Fibroblast of gingiva (primary cell): ENCODE measurements at regions not wholly inside any gene's neighbourhood (a gene's known extent, or its start where the extent isn't known, plus 50 kb on each side); places are given as distances from the start of the nearest gene placed in this dataset.
A peak's percentile ranks its signal among the peaks of the same experiment; 100 is the strongest.
"Not testable (repeated sequence)": the region's sequence is repeated elsewhere in the genome, so short reads cannot be mapped to it uniquely, and the experiment has no call there.

ENCODE experiments used
- DNase-seq: peaks from one replicate; pipeline ENCODE4 v3.0.0-alpha.2; 2011; ENCODE audit warnings: low read depth

DNA sequence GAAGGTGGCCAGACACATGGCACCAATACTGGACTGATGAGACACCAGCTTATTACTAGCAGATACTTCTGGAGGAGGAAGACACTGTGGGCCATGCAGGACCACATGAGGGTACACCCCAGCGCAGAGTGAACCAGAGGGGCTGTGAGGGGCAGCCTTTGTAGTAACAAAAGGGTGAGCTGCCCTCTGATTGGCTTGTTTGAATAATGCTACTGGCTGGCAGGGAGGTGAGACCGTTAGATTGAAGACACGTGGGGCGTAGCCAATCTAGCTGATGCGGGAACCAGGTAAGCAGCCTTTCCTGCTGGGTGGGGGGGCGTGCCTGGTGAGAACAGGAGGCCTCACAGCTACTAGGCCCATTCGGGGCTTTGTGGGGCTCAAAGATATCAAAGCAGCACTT, 102.8 kb upstream of the SEC14L1 start:
- DNase-seq = no peak

DNA sequence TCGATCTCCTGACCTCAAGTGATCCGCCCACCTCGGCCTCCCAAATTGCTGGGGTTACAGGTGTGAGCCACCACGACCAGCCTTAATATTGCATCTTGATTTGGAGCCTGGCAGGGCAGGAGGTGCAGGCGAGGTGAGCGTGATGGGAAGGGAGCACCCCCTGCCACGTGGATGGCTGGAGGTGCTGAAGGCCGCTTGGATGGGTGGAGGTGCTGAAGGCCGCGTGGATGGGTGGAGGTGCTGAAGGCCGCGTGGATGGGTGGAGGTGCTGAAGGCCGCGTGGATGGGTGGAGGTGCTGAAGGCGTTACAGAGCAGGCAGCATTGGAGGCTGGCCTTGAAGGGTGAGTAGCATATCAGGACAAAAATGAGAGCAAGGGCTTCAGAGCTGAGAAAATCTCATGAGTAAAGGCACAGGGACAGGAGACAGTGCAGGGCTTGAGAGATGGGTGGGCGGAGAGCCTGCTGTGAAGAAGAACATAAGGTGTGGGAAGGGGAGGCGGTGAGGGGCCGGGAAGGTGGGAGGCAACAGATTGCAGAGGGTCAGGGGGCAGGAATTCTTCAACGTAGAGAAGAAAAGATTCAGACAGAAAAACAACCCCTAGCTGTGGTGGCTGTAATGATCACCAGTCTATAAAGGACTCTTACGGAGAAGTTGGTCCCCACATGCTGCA, 101.7 kb upstream of the SEC14L1 start:
- no peak for DNase-seq

DNA sequence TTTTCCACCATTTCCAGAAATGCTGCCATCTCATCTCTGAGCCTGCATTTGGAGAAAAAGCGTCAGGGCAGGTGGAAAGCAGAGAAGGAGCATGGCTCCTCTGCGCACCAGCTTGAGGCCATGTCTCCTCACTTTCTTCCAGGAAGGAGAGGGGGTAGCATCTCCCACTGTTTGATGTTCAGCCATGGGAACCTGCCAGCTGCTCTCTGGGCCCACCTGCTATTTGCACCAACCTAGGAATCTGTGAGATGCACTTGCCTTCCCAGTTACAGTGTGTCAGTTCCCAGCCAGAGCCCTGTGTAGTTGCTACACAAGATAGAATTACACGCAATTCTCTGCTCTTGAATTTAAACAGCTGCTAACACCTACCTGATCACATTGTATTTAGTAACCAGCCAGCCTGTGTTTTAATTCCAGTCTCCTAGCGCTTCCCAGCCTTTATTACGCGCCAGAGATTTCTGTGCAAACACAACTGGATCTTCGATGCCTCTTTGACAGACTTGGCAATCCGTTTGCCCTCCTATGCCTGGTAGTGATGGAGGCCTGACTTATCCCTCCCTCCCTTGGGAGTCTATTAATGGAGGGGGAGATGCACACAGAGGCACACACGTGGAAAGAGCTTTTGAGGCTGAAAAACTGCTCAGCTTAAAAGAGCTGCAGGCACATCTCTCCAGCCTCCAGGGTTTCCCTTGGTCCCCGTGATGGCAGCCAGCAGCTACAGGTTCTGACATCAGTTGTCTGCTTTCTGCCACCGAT, 98.1 kb upstream of the SEC14L1 start:
- no peak for DNase-seq

DNA sequence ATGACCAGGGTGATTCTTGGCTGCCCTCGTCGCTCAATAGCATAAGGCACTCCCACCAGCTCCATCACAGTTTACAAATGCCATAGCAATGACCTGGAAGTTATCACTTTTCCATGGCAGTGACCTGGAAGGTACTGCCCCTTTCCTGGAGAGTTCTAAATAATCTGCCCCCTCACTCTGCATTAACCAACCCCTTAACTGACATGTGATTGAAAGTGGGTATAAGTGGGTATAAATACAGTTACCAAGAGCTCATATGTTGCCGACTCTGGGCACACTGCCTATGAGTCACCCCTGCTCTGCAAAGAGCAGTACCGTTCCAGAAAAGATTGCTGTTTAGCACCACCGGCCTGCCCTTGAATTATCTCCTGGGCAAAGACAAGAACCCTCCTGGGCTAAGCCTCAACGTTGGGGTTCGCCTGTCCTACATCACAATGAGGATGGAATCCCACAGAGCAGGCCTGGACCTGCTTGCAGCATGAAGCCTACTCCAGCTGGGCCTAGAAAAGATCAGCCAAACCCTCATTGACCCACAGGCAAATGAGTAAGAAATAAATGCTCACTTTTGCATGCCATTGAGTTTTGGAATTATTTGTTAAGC, 95.2 kb upstream of the SEC14L1 start:
- DNase-seq = no peak

DNA sequence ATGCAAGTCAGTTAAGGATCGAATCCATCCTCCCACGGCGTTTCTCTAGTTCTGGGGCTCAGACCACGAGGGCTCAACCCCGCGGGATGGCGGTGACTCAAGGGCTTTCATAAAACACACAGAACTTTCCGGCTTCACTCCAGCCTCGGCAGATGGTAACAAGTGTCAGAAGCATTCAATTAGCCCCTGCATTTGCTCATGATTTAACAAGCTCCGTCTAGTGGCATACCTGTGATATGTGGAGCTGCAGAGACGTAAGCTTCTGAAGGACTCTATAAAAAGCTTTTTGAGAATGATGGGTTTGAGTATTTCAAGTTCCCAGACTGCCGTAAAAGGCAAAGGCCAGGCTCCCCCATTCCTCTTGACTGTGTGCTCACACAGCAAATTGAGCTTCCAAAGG, 91.3 kb upstream of the SEC14L1 start:
- DNase-seq = no peak

DNA sequence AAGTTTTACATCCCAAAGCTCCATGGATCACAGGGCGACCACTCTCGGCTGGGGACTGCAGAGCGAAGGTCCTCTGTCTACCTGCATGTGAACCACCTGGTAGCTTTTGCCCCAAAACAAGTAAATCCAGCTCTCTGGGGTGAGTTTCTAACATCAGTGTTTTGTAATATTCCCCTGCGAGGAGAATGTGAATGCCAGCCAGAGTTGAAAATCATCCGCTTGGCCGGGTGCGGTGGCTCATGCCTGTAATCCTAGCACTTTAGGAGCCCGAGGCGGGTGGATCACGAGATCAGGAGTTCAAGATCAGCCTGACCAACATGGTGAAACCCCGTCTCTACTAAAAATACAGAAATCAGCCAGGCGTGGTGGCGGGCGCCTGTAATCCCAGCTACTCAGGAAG, 89.9 kb upstream of the SEC14L1 start:
- not testable (repeated sequence) for DNase-seq

DNA sequence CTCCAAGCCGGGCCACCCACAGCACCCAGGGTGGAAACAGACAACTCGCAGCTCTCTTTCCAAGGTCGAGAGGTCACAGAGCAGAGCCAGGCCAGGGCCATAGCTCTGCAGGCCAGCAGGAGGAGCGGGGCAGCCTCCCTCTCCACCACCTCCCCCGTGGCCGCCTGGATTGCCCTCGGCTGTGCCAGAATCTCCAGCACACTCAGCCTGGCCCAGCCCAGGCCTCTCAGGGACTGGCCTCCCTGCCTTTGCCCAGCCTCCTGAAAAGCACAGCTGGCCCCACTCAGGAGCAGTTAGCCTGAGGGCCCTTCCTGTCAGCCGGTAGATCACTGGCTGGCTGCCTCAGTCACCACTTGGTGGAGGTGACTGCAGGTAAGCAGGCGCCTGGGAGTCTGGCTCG, 85.8 kb upstream of the SEC14L1 start:
- DNase-seq = no peak

DNA sequence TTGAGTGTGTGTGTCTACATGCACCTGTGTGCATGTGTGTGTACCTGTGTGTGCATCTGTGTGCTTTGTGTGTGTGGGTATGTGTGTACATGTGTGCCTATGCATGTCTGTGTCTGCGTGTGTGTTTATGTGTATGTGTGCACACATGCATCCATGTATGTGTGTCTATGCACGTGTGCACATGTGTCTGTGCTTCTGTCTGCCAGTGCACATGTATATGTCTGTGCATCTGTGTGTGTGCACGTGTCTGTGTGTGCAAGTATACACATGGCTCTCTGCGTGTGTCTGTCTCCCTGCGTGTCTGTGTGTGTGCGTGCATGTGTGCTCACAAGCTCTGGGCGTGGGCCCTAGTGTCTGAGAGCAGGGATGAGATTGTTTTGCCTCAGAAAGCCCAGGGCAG, 85.3 kb upstream of the SEC14L1 start:
- no peak for DNase-seq

DNA sequence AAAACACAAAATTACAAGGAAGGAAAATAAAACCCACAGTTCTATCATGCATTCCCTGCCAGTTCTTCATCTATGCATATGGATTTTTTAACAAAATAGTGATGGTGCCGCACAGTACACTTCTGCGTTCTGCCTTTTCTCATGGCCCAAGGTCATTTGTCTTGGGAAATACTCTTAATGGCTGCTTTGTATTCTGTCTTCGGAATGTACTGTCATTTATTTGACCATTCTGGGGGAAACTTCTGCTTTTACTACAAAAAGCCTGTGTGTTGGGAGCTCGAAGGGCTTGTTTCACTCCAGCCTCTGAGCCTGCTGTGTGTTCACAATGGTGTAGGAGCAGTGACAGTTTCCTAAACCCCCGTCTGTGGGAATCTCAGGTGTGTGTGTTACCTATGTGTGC, 82.8 kb upstream of the SEC14L1 start:
- no peak for DNase-seq

DNA sequence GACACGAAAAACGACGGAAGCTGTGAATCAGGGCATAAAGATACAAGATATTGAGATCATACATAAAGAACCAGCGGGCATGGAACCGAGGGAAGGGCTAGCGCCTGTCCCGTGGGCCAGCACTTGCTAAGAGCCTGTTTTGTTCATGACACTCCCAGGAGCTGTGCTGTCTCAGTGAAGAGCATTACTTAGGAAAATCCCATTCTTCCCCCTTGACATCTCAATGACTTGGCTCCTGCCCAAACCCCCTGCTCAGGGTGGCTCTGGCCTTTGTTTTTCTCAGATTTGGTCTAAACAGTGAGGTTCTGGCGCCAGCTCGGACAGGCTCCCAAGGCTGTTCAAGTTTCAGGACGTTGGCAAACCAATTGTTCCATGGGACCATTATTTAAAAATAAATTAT, 79.1 kb upstream of the SEC14L1 start:
- DNase-seq = no peak

DNA sequence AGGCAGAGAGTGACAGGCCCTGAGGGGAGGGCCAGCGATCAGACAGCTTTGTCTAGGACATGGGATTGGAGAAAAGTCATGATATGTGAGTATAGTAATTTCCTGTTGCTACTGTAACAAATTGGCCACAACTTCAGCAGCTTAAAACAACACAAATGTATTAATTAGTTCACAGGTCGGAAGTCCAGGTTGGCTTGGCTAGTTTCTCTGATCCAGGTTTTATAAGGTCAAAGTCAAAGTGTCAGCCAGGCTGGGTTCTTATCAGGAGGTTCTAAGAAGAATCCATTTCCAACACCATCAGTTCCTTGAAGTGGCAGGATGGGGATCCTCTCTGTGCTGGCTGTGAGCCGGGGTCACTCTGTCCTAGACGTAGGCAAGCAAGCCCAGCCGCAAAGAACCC, 76.2 kb upstream of the SEC14L1 start:
- DNase-seq = no peak

DNA sequence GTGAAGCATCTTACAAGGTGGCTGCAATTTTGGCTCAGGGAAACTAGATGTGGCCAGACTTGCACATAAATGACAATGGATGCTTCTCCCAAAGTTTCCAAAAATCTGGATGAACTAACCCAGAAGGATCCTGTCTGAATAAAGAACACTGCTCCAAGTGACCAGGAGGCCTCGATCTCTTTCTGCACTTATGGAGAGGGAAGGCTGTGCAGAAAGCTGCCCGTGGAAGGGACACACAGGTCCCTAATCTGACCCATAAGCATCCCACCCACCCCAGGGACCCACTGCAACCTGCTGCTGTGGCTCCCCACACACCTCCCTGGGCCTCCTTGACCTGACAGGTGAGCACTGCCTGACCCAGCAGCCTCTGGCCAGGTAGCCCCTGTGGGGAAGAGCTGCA, 74.6 kb upstream of the SEC14L1 start:
- DNase-seq = no peak

DNA sequence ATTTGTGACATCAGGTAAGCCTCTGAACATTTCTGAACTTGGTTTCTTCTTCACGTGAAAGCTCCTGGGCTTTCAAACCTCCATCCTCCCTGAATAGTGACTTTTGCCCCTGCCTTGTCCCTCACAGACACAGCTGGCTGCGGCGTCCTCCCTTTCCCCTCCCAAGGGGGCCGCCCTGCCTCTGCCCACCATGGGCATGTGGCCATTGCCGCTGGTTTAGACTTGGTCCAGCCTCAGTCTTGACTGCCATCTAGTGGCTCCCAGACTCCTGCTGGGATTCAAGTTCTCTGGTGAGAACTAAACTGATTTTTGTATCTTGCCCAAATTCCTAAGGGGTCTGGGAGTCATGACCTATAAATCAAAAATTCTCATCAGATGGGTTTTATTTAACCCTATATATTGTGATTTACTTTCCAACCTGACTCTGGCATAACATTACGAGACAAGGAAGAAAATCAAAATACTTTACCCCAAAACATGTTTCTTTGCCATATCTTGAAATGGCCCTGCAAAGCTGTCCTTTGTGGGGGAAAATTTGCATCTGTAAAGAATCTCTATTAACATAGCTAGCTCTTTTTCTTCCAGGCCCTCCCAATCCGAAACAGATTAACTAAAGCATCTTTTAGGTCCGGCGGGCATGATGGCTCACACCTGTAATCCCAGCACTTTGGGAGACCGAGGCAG, 73.9 kb upstream of the SEC14L1 start:
- peak; percentile 24 for DNase-seq

DNA sequence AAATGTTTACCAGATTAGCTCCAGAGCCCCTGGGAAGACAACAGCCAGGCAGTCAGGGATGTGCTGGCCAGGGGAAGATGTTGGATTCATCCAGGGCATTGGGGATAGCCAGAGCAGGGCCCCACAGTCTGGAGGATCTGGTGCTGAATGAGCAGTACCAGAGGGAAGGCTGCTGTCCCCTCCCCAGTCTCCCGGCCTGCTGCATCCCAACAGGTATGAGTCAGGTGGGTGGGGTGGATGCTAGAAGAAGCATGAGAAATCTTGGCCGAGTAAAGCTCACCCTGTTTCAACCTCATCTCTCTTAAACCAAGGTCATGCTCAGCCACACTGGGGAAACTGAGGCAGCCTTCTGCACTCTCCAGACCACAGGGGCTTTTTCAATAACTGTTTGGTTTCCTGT, 71.9 kb upstream of the SEC14L1 start:
- DNase-seq = no peak

DNA sequence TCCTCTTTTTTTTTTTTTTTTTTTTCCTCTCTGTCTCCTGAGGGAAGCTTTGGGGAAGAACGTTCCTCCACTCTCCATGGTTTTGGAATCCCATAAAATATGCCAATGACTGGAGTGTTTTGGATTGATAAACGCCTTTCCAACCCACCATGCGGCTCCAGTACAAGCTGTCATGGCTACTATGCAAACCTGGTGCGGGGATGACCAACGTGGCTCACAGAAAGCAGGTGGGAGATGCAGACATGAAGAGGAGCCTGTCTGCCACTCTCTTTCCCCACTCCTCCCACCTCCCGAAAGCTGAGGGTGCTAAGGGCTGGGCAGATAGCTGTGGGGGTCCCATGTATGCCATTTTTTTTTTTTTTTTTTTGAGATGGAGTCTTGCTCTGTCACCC, 69.9 kb upstream of the SEC14L1 start:
- no peak for DNase-seq

DNA sequence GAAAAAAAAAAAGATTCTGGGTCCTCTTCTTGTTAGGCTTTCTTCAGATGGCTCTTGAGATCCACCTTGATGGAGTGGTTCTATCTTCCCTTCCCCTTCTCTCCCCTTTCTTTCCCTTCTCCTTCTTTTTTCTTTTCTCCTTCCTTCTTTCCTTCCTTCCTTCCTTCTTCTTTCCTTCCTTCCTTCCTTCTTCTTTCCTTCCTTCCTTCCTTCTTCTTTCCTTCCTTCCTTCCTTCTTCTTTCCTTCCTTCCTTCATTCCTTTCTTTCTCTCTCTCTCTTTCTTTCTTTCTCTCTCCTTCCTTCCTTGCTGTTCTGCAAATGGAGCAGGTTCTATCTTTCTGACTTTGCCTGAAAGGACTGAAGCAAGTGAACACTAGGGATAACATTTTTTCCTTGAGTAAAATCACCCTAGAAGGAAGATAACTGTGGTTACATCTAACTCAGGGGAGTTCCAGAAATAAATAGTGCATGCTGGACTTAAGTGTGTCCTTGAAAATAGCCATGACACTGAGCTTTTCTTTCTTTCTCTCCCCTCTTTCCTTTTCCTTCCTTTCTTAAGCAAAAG, 68.8 kb upstream of the SEC14L1 start:
- DNase-seq = no peak

DNA sequence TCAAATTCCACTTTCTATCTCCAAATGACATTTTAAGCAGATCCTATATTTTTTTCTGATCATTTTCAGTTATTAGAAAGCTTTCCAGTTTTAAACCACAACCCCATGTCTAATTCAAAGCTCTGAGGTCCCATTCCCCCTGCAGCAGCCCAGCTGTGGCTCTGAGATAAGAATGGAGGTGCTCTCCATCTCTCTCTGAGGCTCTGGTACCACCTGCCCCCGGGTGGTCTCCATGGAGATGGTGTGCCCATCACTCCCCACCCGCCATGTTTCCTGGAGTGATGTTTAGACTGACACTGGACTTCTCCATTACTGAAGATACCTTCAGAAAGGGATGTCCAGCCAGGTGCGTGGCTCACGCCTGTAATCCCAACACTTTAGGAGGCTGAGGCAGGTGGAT, 68.1 kb upstream of the SEC14L1 start:
- no peak for DNase-seq

DNA sequence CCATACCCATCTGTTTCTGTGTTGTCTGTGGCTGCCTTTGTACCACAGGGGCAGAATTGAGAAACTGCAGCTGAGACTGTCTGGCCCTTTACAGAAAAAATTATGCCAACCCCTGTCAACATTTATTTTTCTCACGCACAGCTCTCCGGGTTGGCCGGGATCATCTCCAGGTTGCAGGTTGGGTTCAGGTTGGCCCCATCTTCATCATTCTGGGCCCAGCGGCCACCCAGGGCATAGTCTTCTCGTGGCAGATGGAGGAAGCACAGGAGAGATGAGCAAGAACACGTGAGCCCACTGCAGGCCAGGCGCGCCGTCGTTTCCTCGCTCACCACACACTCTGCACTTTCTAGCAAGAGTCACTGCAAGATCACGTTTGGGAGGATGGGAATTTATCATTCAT, 66.1 kb upstream of the SEC14L1 start:
- no peak for DNase-seq

DNA sequence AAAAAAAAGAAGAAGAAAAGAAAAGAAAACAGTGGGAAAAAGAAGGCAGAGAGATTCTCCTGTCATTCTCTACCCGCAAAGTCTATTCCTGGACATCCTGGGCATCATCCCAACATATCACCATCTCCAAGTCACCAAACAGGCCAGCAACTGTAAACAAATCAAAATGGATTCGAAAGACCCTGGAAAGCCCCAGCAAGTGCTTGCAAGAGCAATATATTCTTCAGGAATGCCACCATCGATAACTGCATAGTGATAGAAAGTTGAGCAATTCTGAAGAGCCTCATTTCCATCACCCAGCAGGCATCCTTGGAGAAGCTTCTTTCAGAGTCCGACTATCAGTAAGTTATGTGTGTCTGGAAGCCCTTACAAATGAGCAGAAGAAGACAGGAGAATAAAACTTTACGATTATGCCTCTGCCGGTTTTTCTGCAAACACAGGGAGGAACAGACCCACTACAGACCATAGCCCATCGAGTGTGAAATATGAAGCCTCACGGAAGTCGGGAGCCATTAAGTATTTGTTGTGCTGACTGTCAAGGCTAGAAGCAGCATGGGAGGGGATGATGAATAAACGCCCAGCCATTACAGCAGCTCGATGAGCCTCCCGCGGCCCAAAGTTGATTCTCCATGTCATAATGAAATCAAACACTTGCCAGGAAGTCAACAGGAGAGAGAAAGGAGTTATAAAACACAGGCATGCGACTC, 64.5 kb upstream of the SEC14L1 start:
- DNase-seq = no peak

DNA sequence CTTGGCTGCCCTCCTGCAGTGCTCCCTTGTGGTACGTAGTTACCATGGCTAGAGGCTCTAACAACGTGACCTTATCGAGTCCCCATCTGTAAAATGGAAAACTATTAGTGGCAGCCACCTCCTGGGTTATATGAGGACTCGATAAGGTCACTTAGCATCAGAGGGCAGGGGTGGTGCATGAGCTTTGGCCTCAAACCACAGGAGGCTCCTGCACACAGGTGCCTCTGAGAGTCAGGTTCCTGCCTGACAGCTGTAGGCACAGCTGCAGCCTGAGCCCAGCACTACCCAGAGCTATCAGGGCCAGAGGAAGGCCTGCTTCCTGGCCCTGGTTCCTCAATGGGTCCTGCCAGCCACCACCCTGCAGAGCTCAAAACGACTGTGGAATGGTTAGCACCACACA, 57.2 kb upstream of the SEC14L1 start:
- DNase-seq = no peak

DNA sequence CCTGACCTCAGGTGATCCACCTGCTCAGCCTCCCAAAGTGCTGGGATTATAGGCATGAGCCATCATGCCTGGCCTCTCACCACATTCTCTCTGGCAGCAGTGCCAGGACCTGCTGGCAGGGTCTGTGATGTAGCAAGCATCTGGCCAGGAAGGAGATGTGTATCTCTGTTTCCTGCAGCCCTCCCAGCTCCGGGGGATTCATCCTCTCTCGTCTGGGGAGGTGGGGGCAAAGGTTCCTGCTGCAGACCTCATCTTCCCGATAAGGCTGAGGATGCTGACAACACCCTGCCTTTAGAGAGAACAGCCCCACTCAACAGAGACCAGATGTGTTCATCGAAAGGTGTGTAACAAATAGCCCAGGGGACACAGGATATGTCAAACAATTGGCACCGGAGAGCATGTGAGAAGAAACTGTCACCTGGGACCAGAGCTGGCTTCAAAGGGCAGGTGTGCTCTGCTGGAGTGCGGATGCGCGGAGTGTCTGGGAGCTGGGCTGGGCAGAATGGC, 54.8 kb upstream of the SEC14L1 start:
- DNase-seq = no peak
